Right ventricle myocardium inferior (tissue), 1 donor: ENCODE measurements at regions not wholly inside any gene's neighbourhood (a gene's known extent, or its start where the extent isn't known, plus 50 kb on each side); places are given as distances from the start of the nearest gene placed in this dataset.

Source experiments
- ATAC-seq: fragments of 200-7000 bp; cut with Tn5 transposase; one replicate; pipeline ENCODE4 v1.9.1; 2020; ENCODE audit warnings: mild to moderate bottlenecking, moderate library complexity
- DNase-seq: peaks from one replicate; pipeline ENCODE4 v3.0.0; 2021; ENCODE audit errors: missing footprints
- intact Hi-C: fragments of 100-400 bp; cut with DNase I; formaldehyde crosslinking; loops from one replicate; pipeline ENCODE4 v1.11.0; 2022
- donor health status: DM: no; HTN: yes; CAD: no; lungs with severe emphysema.

DNA sequence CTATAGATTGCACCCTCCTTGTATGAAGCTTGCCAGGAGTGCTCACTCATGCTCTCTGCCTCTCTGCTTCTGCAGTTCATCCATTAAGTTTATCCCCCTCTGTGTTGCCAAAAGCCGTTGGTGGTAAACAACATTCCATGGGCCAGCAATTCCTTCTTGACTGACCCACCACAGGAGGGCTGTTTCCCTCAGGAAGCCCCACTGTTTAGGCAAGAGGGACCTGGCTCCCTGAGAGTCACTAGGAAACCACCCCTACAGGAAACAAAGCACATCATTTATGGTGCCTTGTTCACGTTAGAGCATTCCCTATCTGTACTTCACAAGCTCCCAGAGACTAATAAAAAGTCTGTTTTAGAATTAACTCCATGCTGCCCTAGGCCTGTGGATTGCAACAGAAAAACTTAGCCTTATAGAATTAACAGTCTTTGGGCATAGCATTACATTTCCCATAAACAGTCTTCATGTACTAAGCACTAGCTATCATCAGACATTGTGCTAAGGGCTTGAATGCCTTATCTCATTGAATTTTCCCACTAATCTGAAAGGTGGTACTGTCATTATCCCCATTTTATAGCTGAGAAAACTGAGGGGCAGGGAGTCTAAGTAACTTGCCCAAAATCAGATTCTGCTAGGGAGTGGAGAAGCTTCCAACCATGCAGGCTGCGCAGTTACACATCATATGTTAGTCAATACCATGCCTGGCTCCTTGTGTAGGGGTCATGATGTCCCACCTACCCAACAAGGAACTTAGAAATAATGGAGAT lies 149.9 kb downstream of the SHQ1 start:
- no peak for ATAC-seq
- intact Hi-C loops: no loop called here
- DNase-seq: no peak

DNA sequence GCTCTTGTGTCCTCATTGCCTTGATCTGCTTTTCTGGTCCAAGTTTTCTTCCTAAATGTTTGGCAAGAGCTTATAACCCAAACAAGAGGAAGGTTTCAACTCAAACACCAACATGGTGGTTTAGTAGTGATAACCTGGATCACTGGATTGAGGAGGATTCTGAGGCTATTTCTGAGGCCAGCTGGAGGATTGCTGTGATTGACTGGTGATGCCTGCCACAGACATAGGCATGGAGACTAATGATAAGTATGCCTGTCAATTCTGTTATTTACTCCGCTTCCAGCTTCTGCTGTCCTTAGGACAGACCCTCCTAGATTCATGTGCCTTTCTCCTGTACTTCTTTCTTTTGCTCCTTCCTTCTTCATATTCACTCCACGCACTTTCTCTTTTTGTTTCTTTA lies 150.5 kb downstream of the SHQ1 start:
- no peak for ATAC-seq
- intact Hi-C loops: no loop called here
- DNase-seq: no peak

DNA sequence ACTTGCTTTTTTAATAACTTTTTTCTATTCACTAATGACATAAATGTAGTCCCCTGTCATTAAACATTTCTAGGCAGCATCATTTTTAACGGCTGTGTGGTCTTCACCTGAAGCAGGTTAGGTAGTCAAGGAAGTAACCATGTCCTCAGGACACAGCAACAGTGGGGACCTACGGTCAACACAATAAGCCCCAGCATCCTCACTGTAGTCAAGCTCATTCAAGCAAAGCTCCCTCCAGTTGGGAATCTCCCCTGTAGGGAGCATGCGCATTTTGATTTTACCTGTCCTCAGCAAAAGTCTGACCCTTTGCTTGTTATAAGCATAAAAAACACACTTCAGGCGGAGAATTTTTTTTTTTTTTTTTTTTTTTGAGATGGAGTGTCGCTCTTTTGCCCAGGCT lies 151.4 kb downstream of the SHQ1 start:
- intact Hi-C loops: no loop called here
- DNase-seq (no peak), ATAC-seq (no peak)

DNA sequence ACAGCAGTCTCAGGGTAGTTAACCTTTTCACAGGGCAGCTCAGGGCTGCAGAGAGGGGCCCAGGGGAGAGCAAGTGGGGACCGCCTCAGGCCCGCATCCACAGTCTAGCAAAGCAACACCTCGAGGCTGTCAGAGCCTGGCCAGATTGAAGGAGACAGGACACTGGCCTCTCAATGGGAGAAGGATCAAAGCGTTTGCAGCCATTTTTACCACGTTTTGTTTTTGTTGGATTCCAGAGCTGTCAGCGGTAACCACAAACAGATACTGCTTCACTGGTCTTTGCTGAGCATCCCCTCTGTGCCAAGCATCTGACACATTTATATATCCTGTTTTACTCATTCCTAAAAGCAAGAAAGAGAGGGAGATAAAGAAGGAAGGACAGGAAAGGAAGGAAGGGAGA lies 153.8 kb downstream of the SHQ1 start:
- intact Hi-C loops: no loop called here
- no peak for ATAC-seq
- DNase-seq: no peak

DNA sequence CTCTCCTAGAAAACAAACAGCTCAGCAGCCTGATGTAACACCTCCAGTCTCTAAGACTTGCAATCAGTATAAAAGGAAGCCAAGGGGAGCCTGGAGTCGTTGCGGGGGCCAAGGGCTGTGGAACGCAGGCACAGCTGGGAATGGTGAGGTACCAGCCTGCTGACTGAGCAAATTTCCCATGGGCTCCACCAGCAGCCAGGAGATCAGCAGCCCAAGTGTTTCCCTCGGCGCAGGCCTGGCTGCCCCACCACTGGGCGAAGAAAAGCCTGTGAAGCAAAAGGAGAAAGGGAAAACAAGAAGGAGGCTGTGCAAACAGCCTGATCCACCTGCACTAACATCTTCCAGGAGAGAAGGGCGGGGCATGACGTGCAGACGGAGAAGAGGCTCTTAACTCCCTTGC lies 155.3 kb downstream of the SHQ1 start:
- intact Hi-C loops: no loop called here
- DNase-seq (no peak), ATAC-seq (no peak)

DNA sequence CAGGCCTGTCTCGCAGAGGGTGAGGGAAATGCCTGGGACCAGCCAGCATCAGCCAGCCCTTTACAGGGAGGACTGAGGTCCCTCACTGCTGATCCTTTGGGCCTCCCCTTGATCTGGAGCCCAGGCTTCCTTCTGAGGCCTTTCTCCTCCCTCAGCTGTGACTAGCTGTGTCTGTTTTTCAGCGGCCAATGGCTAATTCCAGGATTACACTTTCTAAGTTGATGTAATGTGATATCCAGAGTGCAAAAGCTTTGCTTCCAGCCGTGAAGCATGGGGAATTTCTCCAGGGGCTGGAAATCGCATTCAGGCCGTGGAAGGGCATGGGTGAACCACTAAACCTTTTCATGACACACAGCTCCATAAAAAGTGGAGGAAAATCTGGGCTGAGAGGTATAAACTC lies 157.6 kb downstream of the SHQ1 start:
- ATAC-seq (no peak), DNase-seq (no peak)
- intact Hi-C loops: no loop called here

DNA sequence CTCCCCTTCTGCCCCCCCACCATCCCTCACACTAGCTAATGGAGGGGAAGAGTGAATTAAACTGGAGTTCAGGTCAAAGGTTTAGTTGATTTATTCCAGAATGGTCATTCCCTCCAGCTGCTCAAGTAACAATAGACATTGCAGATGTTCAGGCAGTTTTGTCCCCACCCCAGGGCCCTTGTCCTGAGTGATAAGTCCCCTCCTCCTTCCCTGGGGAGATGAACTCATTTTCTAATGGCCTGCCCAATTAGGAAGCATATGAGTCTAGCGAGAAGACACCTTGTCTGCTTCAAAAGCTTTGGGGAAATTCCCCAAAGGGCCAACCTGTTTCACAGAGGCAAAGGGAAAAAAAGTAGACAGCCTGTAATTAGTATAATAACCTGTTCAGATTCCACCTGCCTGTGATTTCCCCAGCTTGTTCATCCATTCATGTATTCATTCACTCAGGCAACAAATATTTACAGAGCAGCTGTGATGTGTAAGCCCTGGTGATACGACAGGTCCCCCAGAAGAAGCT lies 165.3 kb downstream of the SHQ1 start:
- ATAC-seq: no peak
- intact Hi-C loops: no loop called here
- no peak for DNase-seq

DNA sequence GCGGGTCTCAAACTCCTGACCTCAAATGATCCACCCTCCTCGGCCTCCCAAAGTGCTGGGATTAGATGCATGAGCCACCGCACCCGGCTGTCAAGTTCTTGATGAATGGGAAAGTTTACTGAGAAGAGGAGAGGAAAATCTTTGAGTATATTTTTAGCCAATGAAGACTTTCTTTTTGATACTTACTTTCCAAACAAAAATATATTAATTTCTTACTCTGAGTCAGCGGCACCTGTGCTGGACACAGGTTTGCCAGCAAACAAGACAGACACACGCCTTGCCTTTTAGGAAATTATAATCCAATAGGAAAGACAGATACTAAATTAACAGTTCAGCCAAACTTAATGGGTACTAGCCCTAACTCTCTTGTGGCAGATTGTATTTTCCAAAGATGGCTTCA lies 166.6 kb downstream of the SHQ1 start:
- intact Hi-C loops: no loop called here
- ATAC-seq (no peak), DNase-seq (no peak)

DNA sequence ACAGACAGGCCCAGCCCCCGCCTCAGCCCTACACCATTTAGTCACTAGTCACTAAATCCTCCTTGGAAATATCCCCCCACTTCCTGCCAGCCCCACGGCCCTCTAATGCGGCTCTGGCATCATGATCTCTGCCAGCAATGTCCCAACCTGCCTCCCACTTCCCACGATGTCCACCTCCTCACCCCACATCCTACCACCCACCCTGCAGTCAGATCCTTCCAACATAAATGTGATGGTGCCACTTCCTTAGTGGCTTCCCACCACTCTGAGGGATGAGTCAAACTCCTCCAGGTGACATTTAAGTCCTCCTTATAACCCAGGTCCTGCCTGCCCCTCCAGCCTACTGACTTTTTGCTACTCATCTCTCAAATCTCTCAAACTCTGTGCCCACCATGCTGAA lies 167.5 kb downstream of the SHQ1 start:
- ATAC-seq (no peak), DNase-seq (no peak)
- intact Hi-C loops: no loop called here

DNA sequence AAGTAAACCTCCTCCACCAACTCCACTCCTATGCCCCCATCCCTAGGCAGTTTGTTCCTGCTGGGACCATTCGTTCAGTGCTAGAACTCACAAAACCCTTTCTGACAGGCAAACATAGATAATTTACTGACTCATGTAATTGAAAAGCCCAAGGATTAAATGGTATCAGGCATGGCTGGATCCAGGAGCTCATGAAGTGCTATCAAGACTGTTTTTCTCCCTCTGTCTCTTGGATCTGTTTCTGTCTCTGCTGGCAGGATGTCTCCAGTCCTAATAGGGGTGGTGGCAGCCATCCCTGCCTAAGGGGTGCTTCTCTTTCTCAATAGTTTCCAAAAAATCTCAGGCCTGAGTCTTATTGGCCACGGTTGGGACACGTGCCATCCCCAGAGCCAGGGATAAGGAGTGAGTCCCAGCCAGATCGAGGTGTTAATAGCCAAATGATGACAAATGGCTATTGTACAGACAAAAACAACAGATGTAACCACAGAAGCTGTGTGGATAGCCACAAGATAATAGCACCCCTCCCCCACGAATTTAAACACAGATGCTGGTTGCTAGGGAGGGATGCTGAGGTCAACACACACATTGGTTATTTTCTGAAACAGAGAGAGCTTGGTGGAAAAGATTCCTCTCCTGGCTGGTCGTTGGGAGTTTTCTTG lies 168.6 kb downstream of the SHQ1 start:
- no peak for DNase-seq
- ATAC-seq: no peak
- intact Hi-C loops: no loop called here

DNA sequence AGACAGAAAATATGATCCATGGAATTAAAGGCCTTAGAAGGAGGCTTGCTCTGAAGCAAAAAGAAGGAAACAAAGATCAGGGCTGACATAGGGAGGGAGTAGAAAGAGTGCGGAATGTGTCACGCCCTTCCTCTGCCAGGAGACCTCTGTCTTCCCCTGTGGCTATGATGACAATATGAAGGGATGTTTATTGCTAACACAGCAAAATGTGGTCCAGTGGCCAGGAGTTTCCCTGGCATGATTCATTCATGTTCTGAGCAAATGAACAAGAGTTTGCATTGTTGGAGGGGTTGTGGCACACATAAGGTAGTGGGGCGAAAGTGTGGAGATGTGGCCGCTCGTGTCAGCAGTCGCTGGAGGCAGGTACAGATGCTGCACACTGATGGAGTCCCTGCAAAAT lies 169.4 kb downstream of the SHQ1 start:
- ATAC-seq (no peak), DNase-seq (no peak)
- intact Hi-C loops: no loop called here

DNA sequence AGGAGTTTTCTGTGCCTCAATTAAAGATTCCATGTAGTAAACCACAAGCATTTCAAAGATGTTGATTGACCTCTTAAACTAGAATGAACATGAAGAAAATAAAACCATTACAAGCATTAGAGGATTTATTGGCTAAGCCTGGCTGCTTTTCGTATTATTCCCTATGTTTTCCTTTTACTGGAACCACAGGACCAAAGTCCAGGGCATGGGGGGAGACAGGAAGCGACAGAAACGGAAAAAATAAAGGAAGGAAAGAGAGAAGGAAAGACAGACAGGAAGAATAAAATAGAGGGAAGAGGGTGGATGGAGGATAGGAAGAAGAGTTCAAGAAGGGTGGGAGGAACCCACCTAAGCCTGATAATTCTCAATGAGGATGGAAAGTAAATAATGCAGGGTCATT lies 169.9 kb downstream of the SHQ1 start:
- ATAC-seq: no peak
- DNase-seq: no peak
- intact Hi-C loops: no loop called here

DNA sequence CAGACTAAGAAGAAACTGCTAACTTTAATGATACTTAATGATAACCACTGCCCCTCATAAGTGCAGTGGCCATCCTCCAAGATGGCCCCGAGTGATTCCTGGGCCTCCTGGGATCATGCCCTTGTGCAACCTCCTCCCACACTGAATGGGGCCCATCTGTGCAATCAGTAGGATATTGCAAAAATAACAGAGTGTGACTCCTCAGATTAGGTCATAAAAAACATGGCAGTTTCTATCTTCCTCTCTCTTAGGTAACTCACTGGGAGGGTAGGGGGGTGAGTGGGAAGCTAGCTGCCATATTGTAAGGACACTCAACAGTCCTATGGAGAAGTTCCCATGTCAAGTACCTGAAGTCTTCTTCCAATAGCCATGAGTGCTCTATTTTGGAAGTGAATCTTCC lies 173.0 kb downstream of the SHQ1 start:
- ATAC-seq (no peak), DNase-seq (no peak)
- intact Hi-C loops: no loop called here

DNA sequence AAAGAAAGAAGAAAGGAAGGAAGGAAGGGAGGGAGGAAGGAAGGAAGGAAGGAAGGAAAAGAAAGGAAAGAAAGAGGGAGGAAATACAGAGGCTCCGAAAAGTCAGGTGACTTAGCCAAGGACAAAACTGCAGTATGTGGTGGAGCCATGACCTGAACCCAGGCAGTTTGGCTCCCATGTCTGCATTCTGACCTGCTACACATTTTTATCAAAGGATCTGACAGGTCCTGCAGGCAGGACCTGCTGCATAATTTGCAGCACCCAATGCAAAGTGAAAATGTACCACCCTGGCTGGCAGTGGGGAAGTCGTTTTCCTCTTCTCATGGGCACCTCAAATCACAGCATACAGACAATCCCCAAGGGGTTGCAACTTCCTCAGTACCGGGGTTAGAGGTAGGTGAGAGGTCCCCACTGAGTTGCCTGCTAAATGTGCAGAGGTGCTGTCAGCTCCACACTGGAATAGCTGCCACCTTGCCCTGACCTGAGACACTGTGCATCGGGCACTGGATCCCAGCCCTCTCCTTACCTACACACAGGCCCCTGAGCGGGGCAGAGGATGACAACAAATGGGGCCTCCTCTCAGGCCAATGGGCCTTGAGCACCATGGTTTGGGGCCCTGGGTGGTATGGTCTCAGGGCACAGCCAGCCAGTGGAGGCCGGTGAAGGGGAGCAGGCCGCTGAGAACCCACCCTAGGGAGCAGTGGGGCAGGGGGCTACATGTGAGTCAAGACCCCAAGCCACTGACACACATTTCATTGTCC lies 175.1 kb downstream of the SHQ1 start:
- ATAC-seq (no peak), DNase-seq (no peak)
- intact Hi-C loops: no loop called here

DNA sequence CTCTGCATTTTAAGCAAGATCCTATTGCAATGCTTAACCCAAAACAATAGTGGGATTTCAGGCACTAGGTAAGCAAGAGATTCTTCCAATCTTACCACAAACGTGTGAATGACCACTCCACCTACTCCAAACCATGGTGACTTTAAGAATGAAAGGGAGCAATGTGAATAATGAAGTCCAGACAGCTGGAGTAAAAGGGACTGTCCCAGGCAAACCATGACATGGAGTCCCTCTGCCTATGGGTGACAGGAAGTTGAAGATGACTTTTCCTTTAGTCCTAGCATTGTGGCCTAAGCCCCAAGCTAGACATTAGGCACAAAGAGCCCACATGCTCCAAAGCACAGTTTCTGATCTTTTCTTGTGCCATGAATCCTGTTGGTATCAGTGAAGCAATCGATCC lies 179.0 kb downstream of the SHQ1 start:
- intact Hi-C loops: loop anchor here (10.0 kb wide), 1 partner anchor 184 kb away; no protein-coding TSS in a partner anchor
- ATAC-seq (no peak), DNase-seq (no peak)

DNA sequence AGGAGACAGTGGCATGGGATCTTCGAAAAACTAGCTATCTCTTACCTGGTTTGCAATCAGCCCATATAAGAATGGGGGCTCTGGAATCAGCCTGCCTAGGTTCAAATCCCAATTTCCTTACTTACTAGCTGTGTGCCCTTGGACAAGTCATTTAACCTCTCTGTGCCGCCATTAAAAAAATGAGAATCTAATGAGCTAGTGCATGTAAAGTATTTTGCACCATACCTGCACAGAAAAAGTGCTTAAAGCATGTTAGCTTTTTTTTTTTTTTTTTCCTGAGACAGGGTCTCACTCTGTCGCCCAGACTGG lies 181.8 kb downstream of the SHQ1 start:
- intact Hi-C loops: loop anchor here (10.0 kb wide), 1 partner anchor 182 kb away; no protein-coding TSS in a partner anchor
- ATAC-seq: no peak

DNA sequence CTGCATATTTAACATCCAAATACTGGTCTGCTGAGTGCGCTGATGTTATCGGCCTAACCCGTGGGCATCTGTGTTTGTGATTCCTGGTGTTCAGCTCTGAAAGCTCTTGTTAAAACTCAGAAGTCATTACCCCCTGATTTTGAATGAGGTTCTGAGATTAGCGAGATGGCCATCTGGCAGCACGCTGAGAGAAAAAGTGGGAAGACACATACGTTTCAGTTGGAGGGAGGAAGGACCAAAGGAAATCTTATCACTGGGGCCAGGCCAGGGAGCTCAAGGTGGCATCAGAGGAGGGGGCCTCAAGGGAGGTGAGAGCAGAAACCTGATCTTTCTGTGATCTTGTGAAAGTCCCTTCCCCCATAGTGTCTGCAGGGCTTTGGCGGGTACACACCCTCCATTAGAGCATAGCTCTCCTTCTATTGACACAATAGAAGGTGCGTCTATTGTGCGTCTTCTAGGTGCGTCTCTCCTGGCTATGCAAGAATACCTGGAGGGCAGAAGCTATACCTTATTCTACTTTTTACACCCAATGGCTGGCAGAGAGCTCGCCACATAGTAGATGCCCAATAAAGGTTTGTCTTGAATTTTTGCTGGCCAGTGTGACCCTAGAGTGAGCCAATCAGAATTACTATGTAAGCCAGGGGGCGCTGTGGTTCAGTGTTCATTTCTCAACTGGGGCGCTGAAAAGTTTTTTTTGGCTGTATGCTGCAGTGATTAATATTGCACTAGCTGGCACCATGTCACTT lies 182.4 kb downstream of the SHQ1 start:
- no peak for DNase-seq
- intact Hi-C loops: loop anchor here (2.0 to 10.0 kb wide), 2 partner anchors 155 to 181 kb away; no protein-coding TSS in a partner anchor
- ATAC-seq: no peak

More for the DNA sequence above, 181.8 kb downstream of the SHQ1 start:
- no peak for DNase-seq

DNA sequence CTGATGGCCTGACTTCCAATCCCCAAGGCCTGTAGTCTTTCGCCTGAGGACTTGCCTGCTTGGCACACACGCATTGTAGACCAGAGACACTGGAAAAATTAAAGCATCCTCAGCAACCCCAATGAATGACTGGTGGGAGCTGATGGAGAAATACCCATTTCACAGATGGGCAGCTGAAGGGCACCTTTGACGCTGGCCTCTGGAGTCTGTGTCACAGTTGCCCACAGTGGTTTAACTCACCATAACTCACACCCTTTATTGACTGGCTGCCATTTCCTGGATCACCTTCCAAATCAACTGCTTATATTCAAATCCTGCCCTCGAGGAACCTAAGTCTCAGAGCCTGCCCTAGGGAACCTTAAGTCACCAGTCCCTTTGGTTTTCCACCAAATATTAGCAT lies 183.1 kb downstream of the SHQ1 start:
- intact Hi-C loops: loop anchor here (2.0 to 10.0 kb wide), 2 partner anchors 156 to 180 kb away; no protein-coding TSS in a partner anchor
- no peak for DNase-seq
- ATAC-seq: no peak
